HG02798 (cell line): ENCODE measurements at regions not wholly inside any gene's neighbourhood (a gene's known extent, or its start where the extent isn't known, plus 50 kb on each side); places are given as distances from the start of the nearest gene placed in this dataset.

ENCODE experiments used
- ATAC-seq: cut with Tn5 transposase; IDR thresholded peaks from one replicate; pipeline ENCODE4 v1.9.1; 2021; ENCODE audit warnings: mild to moderate bottlenecking; ENCODE audit not compliant: unreplicated experiment, poor library complexity

- ATAC-seq = no peak
These were observed 142.9 kb downstream of the TNFSF18 start for GRCh38 chr1:172907834-172908326.

- no peak for ATAC-seq
These were observed 141.0 kb downstream of the TNFSF18 start for GRCh38 chr1:172909606-172910326.

DNA sequence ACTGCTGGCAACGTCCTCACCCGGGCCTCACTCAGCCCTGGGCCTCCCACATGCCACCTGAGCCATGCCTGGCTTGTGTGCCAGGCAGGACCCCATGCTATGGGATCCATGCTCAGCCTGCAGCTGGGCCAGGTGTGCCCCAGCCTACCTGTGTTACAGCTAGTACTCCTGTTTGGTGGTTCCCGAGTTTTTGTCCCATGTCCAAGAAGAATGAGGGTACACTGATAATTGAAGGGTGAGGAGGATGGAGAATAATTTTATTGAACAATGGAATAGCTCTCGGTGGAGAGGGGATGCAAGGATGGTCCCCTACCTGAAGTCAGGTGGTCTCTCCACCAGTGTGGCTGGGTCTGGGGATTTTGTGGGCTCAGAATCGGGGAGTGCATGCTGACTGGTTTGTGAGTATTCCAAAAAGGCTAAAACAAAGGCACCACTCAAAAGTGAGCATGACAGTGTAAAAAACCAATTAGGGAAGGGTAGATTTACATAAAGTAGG lies 137.9 kb downstream of the TNFSF18 start:
- ATAC-seq = no peak

DNA sequence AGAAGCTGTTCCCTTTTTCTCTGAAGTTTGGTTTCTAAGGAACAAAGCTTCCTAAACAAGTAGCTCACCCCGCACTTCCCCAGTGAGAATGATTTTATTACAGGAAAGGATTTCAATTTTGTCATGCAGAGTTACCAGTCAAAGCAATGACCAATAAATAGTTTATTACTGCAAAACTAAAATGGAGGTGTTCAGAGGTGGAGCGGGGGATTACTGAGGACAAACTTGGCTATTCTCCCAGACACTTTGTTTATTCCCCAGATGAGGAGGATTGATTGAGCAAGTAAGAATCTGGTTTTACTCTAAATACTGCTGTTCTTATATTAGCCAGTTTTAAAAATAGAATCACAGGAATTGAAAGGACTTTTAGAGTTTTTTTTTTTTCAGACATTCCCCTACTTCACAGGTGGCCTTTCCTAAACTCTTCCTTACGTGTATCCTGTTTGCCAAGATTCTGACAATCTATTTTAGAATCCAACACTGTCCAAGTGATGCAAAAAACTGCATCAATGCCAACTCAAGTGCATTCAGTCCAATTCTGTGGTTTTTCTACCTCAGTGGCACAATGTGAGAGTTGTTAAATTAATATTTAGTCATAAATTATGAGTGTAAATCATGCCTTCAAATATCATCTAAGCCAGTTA lies 136.1 kb downstream of the TNFSF18 start:
- ATAC-seq = no peak

DNA sequence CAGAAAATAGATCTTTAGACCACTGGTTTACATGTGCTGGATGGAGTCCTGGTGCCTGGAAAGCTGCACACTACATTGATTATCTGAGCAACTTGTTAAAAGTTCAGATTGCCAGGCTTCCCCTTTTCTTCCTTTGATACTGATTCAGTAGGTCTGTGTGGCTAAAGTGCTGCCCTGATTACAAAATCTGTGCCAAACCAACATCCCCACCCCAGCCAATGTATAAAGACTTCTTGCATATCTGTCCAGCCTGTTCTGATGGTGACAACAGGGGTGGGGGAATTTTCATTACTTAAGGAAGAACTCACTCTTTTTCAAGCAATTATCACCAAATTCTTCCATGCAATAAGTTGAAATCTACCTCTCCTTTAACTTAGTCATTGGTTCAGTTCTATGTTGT lies 135.5 kb downstream of the TNFSF18 start:
- ATAC-seq = no peak

GRCh38 chr1:172916116-172916515 lies 134.6 kb downstream of the TNFSF18 start:
- no peak for ATAC-seq

DNA sequence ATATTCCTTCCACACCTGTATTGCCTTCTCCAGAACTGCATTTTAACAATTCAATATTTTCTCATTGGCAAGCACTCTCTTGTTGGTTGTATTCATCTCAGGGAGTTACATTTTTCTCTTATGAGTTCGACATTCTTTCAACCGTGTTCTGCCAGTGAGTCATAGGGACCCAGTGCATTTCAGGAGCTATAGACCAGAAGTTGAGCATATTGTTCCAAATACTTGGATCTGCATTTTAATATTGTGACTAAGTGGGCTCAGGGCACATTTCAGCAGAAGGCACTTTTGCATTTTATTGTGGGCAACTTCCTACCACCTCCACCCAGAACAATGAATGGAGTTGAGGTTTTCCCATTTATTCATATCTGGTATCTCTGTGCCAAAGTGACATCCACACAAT lies 132.8 kb downstream of the TNFSF18 start:
- no peak for ATAC-seq

GRCh38 chr1:172918478-172918877 lies 132.3 kb downstream of the TNFSF18 start:
- ATAC-seq = no peak

- ATAC-seq = no peak
These were observed 124.7 kb downstream of the TNFSF18 start for GRCh38 chr1:172926070-172926469.

DNA sequence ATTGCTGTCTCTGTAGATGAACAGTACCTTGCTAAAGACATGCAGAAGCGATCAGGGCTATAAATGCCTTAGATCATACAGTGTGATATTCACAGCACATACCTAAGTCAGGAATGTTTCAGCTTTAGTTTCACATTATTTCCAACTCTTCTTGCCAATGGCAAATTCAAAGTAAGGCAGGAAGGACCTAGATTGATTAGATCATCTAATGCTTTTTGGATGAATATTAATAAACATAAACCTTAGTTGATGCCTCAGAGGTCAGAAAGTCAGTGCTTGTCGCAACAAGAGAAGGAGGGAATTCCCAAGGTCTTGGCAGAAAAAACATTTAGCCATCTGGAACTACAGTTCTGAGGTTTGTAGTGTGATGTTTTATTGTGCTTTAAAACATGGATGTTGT lies 122.3 kb downstream of the TNFSF18 start:
- ATAC-seq = no peak

GRCh38 chr1:172929006-172929405 lies 121.7 kb downstream of the TNFSF18 start:
- ATAC-seq = no peak

GRCh38 chr1:172930142-172930541 lies 120.6 kb downstream of the TNFSF18 start:
- no peak for ATAC-seq

GRCh38 chr1:172931340-172931739 lies 119.4 kb downstream of the TNFSF18 start:
- no peak for ATAC-seq

GRCh38 chr1:172931761-172932160 lies 119.0 kb downstream of the TNFSF18 start:
- ATAC-seq = no peak

DNA sequence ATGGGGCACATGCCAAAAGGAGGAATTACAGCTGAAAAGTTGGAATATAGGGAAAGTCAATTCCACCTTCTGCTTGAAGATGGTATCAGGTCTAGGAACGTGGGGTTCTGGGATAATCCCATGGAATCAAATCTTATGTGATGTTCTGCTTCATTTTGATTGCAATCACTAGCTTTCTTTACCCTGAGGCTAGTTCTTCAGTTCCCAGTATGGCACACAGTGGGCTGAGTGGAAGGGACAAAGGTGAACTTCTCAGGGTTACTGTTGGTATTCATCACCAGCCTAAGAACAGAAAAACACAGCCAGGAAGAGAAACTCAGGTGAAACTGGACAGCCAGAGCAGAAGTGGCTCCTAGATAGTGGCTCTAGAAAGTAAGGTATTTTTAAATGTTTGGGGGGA lies 117.8 kb downstream of the TNFSF18 start:
- ATAC-seq = no peak

DNA sequence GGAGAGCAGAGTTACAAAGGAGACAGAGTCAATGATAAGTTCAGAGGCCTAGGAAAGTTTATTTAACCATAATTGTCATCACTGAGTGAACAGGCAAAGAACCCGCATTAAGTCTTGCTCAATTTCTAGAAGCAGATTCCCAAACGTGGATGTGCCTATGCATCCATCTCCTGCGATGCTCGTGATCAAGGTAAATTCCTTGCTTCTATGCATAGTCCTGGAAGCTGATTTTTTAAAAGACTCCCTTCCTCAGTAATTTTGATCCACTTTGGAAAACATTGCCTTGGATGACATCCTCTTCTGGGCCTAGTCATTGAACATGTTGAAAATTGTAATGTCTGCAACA lies 116.4 kb downstream of the TNFSF18 start:
- no peak for ATAC-seq

GRCh38 chr1:172935062-172935592 lies 115.6 kb downstream of the TNFSF18 start:
- ATAC-seq = no peak

- ATAC-seq = no peak
These were observed 114.6 kb downstream of the TNFSF18 start for GRCh38 chr1:172936088-172936645.

DNA sequence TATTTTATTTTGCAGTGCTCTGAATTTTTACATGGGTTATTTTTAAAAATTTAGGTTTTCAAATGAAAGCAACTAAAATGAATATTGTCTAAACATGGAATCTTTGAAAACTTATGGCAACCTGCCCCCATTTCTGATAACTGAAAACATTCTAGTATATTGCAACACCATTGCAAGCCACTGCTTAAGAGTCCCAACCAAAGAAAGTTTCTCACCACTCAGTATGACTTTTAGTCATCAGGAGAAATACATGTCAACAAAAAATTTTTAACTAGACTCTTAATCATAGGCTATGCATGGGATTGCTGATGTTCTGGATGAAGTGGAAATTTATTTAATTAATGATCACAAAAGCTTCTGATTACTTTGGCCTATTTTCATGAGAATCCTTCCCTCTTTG lies 112.1 kb downstream of the TNFSF18 start:
- ATAC-seq = no peak

DNA sequence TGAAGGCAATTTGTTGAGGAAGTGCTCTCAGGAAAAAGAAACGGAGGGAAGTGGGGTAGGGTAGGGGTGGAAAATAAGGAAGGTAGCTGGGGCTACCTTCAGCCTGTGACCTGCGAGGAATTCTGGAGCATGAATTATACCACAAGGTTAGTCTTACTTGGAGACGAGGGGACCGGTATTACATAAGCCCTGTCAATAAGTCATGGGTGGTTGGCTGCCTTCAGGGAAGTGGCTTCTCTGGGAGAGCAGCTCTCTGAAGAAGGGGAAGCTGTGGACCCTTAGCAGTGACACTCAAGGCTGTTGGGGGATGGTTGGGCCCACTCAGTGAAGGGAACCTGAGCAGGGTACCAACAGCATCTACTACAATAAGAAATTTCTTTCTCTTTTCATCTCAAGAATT lies 111.3 kb downstream of the TNFSF18 start:
- ATAC-seq = no peak

DNA sequence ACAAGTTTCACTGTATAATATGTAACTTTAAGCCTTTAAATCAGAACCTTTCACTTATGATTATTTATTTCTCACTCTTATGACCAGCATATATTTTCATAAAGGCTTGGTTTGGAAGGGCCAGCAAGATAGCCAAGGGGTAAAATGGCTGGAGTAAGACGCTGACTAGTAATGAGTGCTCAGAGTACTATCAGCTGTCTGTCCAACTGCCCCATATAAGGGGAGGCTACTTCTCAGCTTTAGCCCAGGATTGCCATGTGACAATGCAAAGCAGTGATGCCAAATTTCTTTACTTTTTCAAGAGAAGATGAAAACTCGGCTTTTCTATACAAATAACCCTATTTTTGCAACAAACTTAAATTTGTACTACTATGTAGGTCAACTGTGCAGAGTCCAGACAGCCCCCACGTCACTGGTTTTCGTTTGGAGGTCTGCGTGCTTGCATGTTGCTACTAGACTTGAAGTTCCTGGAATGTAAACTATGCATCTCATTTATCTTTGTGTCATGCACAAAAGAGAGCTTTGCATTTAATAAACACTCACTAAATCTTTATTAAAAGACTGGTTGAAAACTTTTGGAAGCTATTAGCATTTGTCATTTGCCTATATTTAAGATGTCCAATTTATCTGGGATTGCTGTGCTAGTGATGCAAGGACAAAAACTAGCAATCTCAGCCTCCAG lies 110.4 kb downstream of the TNFSF18 start:
- no peak for ATAC-seq
